Endodermal cell (in vitro differentiated cells): ENCODE measurements at regions not wholly inside any gene's neighbourhood (a gene's known extent, or its start where the extent isn't known, plus 50 kb on each side); places are given as distances from the start of the nearest gene placed in this dataset.

Source experiments
- DNase-seq: peaks from one replicate; pipeline ENCODE4 v3.0.0-alpha.2; 2017
- H3K27ac ChIP-seq: 2 replicates; pipeline ENCODE4 v1.5.1; 2013; ENCODE audit warnings: mild to moderate bottlenecking, low read depth, low read length, moderate library complexity
- H3K27me3 ChIP-seq: 2 replicates; pipeline ENCODE4 v1.6.1; 2013; ENCODE audit warnings: mild to moderate bottlenecking, low read length, moderate library complexity; ENCODE audit not compliant: insufficient read depth, control insufficient read depth, poor library complexity, severe bottlenecking
- H3K36me3 ChIP-seq: 2 replicates; pipeline ENCODE4 v1.7.0; 2013; ENCODE audit warnings: mild to moderate bottlenecking, low read length, moderate library complexity; ENCODE audit not compliant: control insufficient read depth, insufficient read depth
- H3K4me1 ChIP-seq: one replicate; pipeline ENCODE4 v1.7.0; 2013; ENCODE audit warnings: low read length; ENCODE audit not compliant: control insufficient read depth, insufficient read depth
- H3K4me3 ChIP-seq: 2 replicates; pipeline ENCODE4 v1.5.1; 2013; ENCODE audit warnings: mild to moderate bottlenecking, low read length, moderate library complexity
- H3K9ac ChIP-seq: 2 replicates; pipeline ENCODE4 v1.6.1; 2013; ENCODE audit warnings: mild to moderate bottlenecking, low read length, moderate library complexity; ENCODE audit not compliant: poor library complexity, severe bottlenecking; ENCODE audit errors: extremely low read depth
- H3K9me3 ChIP-seq: 2 replicates; pipeline ENCODE4 v1.6.1; 2013; ENCODE audit warnings: mild to moderate bottlenecking, low read length, moderate library complexity; ENCODE audit not compliant: control insufficient read depth
- H3K27ac Mint-ChIP-seq: 2 replicates; pipeline ENCODE4 v1.8.0; 2020; ENCODE audit warnings: mixed read lengths
- H3K27me3 Mint-ChIP-seq: 2 replicates; pipeline ENCODE4 v1.8.0; 2021; ENCODE audit warnings: mild to moderate bottlenecking, mixed read lengths; ENCODE audit not compliant: insufficient read depth
- H3K36me3 Mint-ChIP-seq: 2 replicates; pipeline ENCODE4 v1.8.0; 2020; ENCODE audit warnings: low read depth, mixed read lengths
- H3K4me1 Mint-ChIP-seq: 2 replicates; pipeline ENCODE4 v1.8.0; 2020; ENCODE audit warnings: mixed read lengths
- H3K4me3 Mint-ChIP-seq: 2 replicates; pipeline ENCODE4 v1.8.0; 2020; ENCODE audit warnings: mild to moderate bottlenecking, moderate library complexity, mixed read lengths
- H3K9me3 Mint-ChIP-seq: 2 replicates; pipeline ENCODE4 v1.8.0; 2020; ENCODE audit warnings: mild to moderate bottlenecking, mixed read lengths
- WGBS, 2 experiments: methylation state at CpG; one replicate each; pipeline versions ENCODE4 v1.1.5 to v1.1.7; 2013; ENCODE audit warnings: missing lambda C conversion rate in 2 of 2, mixed read lengths in 1 of 2; ENCODE audit not compliant: insufficient coverage in 1 of 2, insufficient read length in 1 of 2; 5-methylcytosine and 5-hydroxymethylcytosine counted together
- TF ChIP-seq, protein P1 (sequence below): fragments of 200-600 bp; sonication (generic); conservative IDR thresholded peaks from 2 replicates; pipeline ENCODE4 v1.5.0; 2021; ENCODE audit warnings: antibody characterized with exemption, mild to moderate bottlenecking

DNA sequence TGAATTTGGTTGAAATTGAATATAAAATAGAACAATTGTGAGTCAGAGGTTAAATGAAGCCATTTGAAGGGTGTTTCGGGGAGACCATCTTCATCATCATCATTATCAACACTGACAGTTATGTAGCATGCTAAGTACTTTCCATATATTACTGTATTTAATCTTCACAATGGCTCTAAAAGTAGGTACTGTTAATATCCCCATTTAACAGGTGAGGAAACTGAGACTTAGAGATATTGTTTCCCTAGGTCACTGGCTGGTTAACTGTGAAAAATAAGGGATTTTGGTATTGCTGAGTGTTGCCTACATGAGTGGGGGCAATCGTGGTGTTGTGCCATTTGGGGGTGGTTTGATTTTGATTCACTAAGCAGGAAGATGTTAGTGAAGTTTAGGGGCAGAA is 100.3 kb downstream of the TBX19 start:
- Histone ChIP-seq H3K27ac (no peak overlapping the region), H3K36me3 (no peaks in the 10 kb centered on the region), H3K9ac (no peak overlapping the region), H3K27me3 (no peaks in the 10 kb centered on the region), H3K4me3 (no peak overlapping the region), H3K9me3 (no peaks in the 10 kb centered on the region), H3K4me1 (no peaks in the 10 kb centered on the region)
- H3K27ac Mint-ChIP-seq: no peak overlapping the region
- no peaks in the 10 kb centered on the region for H3K9me3 Mint-ChIP-seq
- WGBS, 2 experiments: 84% methylated on average over 2 of the region's 2 CpGs; no CpG with 5 or more reads in 1 of the 2 experiments
- H3K36me3 Mint-ChIP-seq: peaks cover 4% of the 10 kb centered on the region
- TF ChIP-seq, protein P1, sequence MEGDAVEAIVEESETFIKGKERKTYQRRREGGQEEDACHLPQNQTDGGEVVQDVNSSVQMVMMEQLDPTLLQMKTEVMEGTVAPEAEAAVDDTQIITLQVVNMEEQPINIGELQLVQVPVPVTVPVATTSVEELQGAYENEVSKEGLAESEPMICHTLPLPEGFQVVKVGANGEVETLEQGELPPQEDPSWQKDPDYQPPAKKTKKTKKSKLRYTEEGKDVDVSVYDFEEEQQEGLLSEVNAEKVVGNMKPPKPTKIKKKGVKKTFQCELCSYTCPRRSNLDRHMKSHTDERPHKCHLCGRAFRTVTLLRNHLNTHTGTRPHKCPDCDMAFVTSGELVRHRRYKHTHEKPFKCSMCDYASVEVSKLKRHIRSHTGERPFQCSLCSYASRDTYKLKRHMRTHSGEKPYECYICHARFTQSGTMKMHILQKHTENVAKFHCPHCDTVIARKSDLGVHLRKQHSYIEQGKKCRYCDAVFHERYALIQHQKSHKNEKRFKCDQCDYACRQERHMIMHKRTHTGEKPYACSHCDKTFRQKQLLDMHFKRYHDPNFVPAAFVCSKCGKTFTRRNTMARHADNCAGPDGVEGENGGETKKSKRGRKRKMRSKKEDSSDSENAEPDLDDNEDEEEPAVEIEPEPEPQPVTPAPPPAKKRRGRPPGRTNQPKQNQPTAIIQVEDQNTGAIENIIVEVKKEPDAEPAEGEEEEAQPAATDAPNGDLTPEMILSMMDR: no peak
- no peak for DNase-seq
- no peaks in the 10 kb centered on the region for H3K4me1 Mint-ChIP-seq
- H3K4me3 Mint-ChIP-seq: no peak overlapping the region
- H3K27me3 Mint-ChIP-seq: no peaks in the 10 kb centered on the region

DNA sequence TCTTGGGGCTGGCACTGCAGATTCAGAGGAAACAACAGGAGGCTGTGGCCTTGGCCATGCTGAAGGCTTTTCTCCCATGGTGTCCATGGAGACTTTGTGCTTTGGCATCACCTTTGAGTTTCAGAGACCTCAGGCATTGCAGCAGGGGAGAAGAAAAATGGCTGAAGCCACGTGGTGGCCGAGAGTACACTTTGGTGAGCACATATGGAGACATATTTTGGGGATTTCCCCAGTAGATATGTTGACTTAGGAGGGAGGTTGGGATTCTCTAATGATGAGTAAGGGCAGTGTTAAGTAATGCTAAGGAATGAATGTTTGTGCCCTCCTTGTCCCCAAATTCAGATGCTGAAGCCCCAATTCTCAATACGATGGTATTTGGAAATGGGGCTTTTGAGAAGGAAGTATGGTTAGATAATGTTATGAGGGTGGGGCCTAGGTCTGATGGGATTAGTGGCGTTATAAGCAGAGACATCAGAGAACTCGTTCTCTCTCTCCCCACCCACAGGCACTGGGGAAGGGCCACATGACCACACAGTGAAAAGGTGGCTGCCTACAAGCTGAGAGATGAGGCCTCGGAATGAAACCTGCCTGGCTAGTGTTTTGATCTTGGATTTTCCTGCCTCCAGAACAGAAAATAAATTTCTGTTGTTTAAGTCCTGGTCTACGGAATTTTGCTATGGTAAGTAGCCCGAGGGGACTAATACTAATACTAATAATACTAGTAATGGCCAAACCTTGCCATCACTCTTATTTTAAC is 98.6 kb downstream of the TBX19 start:
- Mint-ChIP-seq H3K27ac (no peak overlapping the region), H3K9me3 (no peaks in the 10 kb centered on the region), H3K27me3 (no peaks in the 10 kb centered on the region), H3K4me1 (peaks cover 5% of the 10 kb centered on the region), H3K36me3 (peaks cover 4% of the 10 kb centered on the region), H3K4me3 (no peak overlapping the region)
- no peak for DNase-seq
- no peak overlapping the region for H3K4me3 ChIP-seq
- no peaks in the 10 kb centered on the region for H3K36me3 ChIP-seq
- H3K27me3 ChIP-seq: no peaks in the 10 kb centered on the region
- TF ChIP-seq, protein P1: no peak
- no peaks in the 10 kb centered on the region for H3K9me3 ChIP-seq
- 87 to 90% methylated on average over 4 to 8 of the region's 8 CpGs for WGBS, 2 experiments
- H3K27ac ChIP-seq: no peak overlapping the region
- H3K4me1 ChIP-seq: no peaks in the 10 kb centered on the region
- H3K9ac ChIP-seq: no peak overlapping the region

DNA sequence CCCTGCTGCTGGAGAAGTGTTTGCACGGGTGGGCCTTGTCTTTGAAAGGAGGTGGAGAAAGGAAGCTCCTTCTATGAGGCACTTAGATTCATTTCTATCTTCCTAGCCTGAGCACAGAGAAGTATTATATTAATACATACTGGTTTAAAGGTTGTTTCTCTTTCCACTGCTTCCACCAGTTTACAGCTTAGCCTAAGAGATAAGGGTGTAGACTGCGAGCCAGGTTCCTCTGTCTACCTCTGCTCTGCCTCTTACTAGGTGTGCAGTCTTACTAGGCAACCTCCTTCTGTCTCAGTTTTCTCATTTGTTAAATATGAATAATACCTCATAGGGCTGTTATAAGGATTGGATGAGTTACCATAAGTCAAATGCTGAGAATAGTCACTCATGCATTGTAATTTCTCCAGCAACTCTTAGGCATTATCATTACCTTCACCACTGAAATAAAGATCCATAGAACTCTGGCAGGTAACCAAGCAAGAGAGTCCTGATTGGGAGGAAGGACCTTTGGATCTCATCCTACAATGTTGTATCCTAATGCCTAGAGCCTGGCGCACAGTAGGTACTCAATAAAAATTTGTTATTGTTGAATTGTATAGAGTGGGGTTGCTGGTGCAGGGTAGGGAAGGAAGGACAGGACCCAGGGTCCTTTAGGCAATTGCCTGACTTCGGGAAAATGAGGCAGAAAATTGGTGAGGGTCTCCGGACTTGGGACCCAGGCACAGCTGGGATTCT is 95.1 kb downstream of the TBX19 start:
- Histone ChIP-seq H3K4me1 (peaks cover 9% of the 10 kb centered on the region), H3K36me3 (no peaks in the 10 kb centered on the region), H3K9me3 (no peaks in the 10 kb centered on the region), H3K9ac (no peak overlapping the region), H3K27me3 (no peaks in the 10 kb centered on the region), H3K27ac (no peak overlapping the region), H3K4me3 (no peak overlapping the region)
- Mint-ChIP-seq H3K36me3 (peaks cover 3% of the 10 kb centered on the region), H3K4me1 (peaks cover 17% of the 10 kb centered on the region), H3K27ac (no peak overlapping the region), H3K4me3 (no peak overlapping the region), H3K27me3 (no peaks in the 10 kb centered on the region), H3K9me3 (no peaks in the 10 kb centered on the region)
- DNase-seq: no peak
- WGBS, 2 experiments: 91 to 92% methylated on average over 4 to 5 of the region's 5 CpGs
- TF ChIP-seq, protein P1: no peak
